IMR-90 (cell line): ENCODE measurements at regions not wholly inside any gene's neighbourhood (a gene's known extent, or its start where the extent isn't known, plus 50 kb on each side); places are given as distances from the start of the nearest gene placed in this dataset.

Experiments used
- ATAC-seq: fragments of 200-7000 bp; cut with Tn5 transposase; 2 replicates; pipeline ENCODE4 v1.9.1; 2020; ENCODE audit warnings: low read depth, mild to moderate bottlenecking, moderate library complexity
- BruUV-seq: library from RNA; stranded (reverse); fragments of 400-500 nt; replicated peaks from 2 replicates; lab custom pipeline; 2021; lab: Mats Ljungman, UMichigan
- CTCF ChIA-PET: fragments of 300-600 bp; formaldehyde crosslinking; extraction: SDS; loops from one replicate; lab custom pipeline; 2021; ENCODE audit warnings: antibody characterized with exemption; lab: Yijun Ruan, JAX
- POLR2A ChIA-PET: fragments of 300-600 bp; sonication (Branson Sonifier 250); formaldehyde crosslinking; loops from one replicate; lab custom pipeline; 2022; ENCODE audit warnings: antibody characterized with exemption; ENCODE audit not compliant: unreplicated experiment; lab: Charles Lee
- DNase-seq: peaks from one replicate; pipeline ENCODE4 v3.0.0; 2013
- H2AFZ ChIP-seq: replicated peaks from 2 replicates; pipeline ENCODE3; 2013; ENCODE audit warnings: low read length, mild to moderate bottlenecking; ENCODE audit not compliant: poor library complexity
- H2AK5ac ChIP-seq: 2 replicates; pipeline ENCODE4 v1.6.1; 2013; ENCODE audit warnings: low read depth, low read length, inconsistent platforms
- H2AK9ac ChIP-seq: replicated peaks from 2 replicates; pipeline ENCODE3; 2013; ENCODE audit warnings: mild to moderate bottlenecking, low read depth, low read length, moderate library complexity; ENCODE audit not compliant: poor library complexity
- H2BK120ac ChIP-seq: 2 replicates; pipeline ENCODE4 v1.6.1; 2013; ENCODE audit warnings: low read depth, low read length, inconsistent platforms
- H2BK15ac ChIP-seq: 3 replicates; pipeline ENCODE4 v1.6.1; 2013; ENCODE audit warnings: low read depth, low read length, inconsistent platforms
- H2BK20ac ChIP-seq: 2 replicates; pipeline ENCODE4 v1.6.1; 2013; ENCODE audit warnings: low read depth, mild to moderate bottlenecking, inconsistent platforms, low read length, moderate library complexity
- H2BK5ac ChIP-seq: 2 replicates; pipeline ENCODE4 v1.6.1; 2013; ENCODE audit warnings: mild to moderate bottlenecking, low read depth, low read length, inconsistent platforms; ENCODE audit not compliant: poor library complexity, severe bottlenecking
- H3K14ac ChIP-seq: replicated peaks from 2 replicates; pipeline ENCODE4 v1.6.1; 2013; ENCODE audit warnings: low read depth, low read length, inconsistent platforms
- H3K18ac ChIP-seq: 2 replicates; pipeline ENCODE4 v1.6.1; 2013; ENCODE audit warnings: low read depth, low read length, control low read depth
- H3K23ac ChIP-seq: 2 replicates; pipeline ENCODE4 v1.6.1; 2013; ENCODE audit warnings: low read depth, low read length, inconsistent platforms
- H3K27ac ChIP-seq: 2 replicates; pipeline ENCODE4 v1.5.1; 2013; ENCODE audit warnings: mild to moderate bottlenecking, control low read depth, low read length; ENCODE audit not compliant: insufficient read depth
- H3K27me3 ChIP-seq: 2 replicates; pipeline ENCODE4 v1.6.1; 2013; ENCODE audit warnings: low read length; ENCODE audit not compliant: control insufficient read depth, insufficient read depth
- H3K36me3 ChIP-seq: 2 replicates; pipeline ENCODE4 v1.6.1; 2013; ENCODE audit warnings: low read length, mixed read lengths; ENCODE audit not compliant: control insufficient read depth, insufficient read depth
- H3K4ac ChIP-seq: 2 replicates; pipeline ENCODE4 v1.6.1; 2013; ENCODE audit warnings: low read depth, low read length, inconsistent platforms
- H3K4me1 ChIP-seq: 2 replicates; pipeline ENCODE4 v1.6.1; 2013; ENCODE audit warnings: low read length, mixed read lengths; ENCODE audit not compliant: control insufficient read depth, insufficient read depth
- H3K4me2 ChIP-seq: 2 replicates; pipeline ENCODE4 v1.6.1; 2013; ENCODE audit warnings: low read depth, mild to moderate bottlenecking, control low read depth, low read length, moderate library complexity
- H3K4me3 ChIP-seq: 2 replicates; pipeline ENCODE4 v1.5.1; 2013; ENCODE audit warnings: low read depth, mild to moderate bottlenecking, control low read depth, low read length, moderate library complexity; ENCODE audit not compliant: insufficient read depth
- H3K56ac ChIP-seq: 2 replicates; pipeline ENCODE4 v1.6.1; 2013; ENCODE audit warnings: low read length, inconsistent platforms; ENCODE audit not compliant: insufficient read depth; ENCODE audit errors: extremely low read depth
- H3K79me1 ChIP-seq, 2 experiments: 2 replicates each; pipeline ENCODE4 v1.6.1; 2013; ENCODE audit warnings: low read length in 2 of 2, inconsistent platforms in 1 of 2, low read depth in 1 of 2
- H3K9ac ChIP-seq: 2 replicates; pipeline ENCODE4 v1.6.1; 2013; ENCODE audit warnings: low read depth, low read length, control low read depth
- H3K9me1 ChIP-seq: 2 replicates; pipeline ENCODE4 v1.6.1; 2013; ENCODE audit warnings: low read length, inconsistent platforms; ENCODE audit not compliant: insufficient read depth
- H3K9me3 ChIP-seq: 2 replicates; pipeline ENCODE4 v1.6.1; 2013; ENCODE audit warnings: low read length; ENCODE audit not compliant: control insufficient read depth, insufficient read depth
- H4K20me1 ChIP-seq: 2 replicates; pipeline ENCODE4 v1.6.1; 2013; ENCODE audit warnings: low read length, inconsistent platforms; ENCODE audit not compliant: insufficient read depth
- H4K5ac ChIP-seq: 2 replicates; pipeline ENCODE4 v1.6.1; 2013; ENCODE audit warnings: mild to moderate bottlenecking, low read depth, low read length, control low read depth
- H4K8ac ChIP-seq, 2 experiments: 2 replicates each; pipeline ENCODE4 v1.6.1; 2013; ENCODE audit warnings: low read depth in 2 of 2, low read length in 2 of 2, control low read depth in 1 of 2, inconsistent platforms in 1 of 2
- H4K91ac ChIP-seq: 2 replicates; pipeline ENCODE4 v1.6.1; 2013; ENCODE audit warnings: low read depth, low read length, inconsistent platforms; ENCODE audit not compliant: insufficient read depth
- BHLHE40 ChIP-seq: fragments of 150-350 bp; IDR thresholded peaks from 2 replicates; pipeline ENCODE4 v1.6.1; 2016; ENCODE audit warnings: mild to moderate bottlenecking, low read depth, low read length
- CHD1 ChIP-seq: IDR thresholded peaks from 2 replicates; pipeline ENCODE4 v1.6.1; 2012; ENCODE audit warnings: low read depth, low read length, improper control_type of control experiment
- ELK1 ChIP-seq: fragments of 150-350 bp; IDR thresholded peaks from 2 replicates; pipeline ENCODE4 v1.6.1; 2016; ENCODE audit warnings: low read depth, mild to moderate bottlenecking, low read length, moderate library complexity, borderline replicate concordance
- FOS ChIP-seq: fragments of 150-350 bp; IDR thresholded peaks from 2 replicates; pipeline ENCODE4 v1.6.1; 2016; ENCODE audit warnings: low read depth, low read length
- MAFK ChIP-seq: IDR thresholded peaks from 2 replicates; pipeline ENCODE4 v1.6.1; 2012; ENCODE audit warnings: low read depth, low read length, improper control_type of control experiment
- MAZ ChIP-seq: IDR thresholded peaks from 2 replicates; pipeline ENCODE4 v1.6.1; 2012; ENCODE audit warnings: low read depth, mild to moderate bottlenecking, low read length, improper control_type of control experiment, moderate library complexity, borderline replicate concordance
- MXI1 ChIP-seq: IDR thresholded peaks from 2 replicates; pipeline ENCODE4 v1.6.1; 2012; ENCODE audit warnings: low read depth, mild to moderate bottlenecking, low read length, moderate library complexity, borderline replicate concordance
- NFE2L2 ChIP-seq: fragments of 150-350 bp; IDR thresholded peaks from 2 replicates; pipeline ENCODE4 v1.6.1; 2016; ENCODE audit warnings: low read depth, mild to moderate bottlenecking, low read length
- POLR2A ChIP-seq: IDR thresholded peaks from 2 replicates; pipeline ENCODE4 v1.6.1; 2012; ENCODE audit warnings: mild to moderate bottlenecking, low read depth, low read length
- RCOR1 ChIP-seq: IDR thresholded peaks from 2 replicates; pipeline ENCODE4 v1.6.1; 2012; ENCODE audit warnings: mild to moderate bottlenecking, low read length, improper control_type of control experiment; ENCODE audit not compliant: insufficient replicate concordance
- RFX5 ChIP-seq: IDR thresholded peaks from 2 replicates; pipeline ENCODE4 v1.8.0; 2012; ENCODE audit warnings: low read depth, mild to moderate bottlenecking, low read length, moderate library complexity
- SMC3 ChIP-seq: fragments of 150-350 bp; IDR thresholded peaks from 2 replicates; pipeline ENCODE4 v1.6.1; 2016; ENCODE audit warnings: low read depth, mild to moderate bottlenecking, antibody characterized with exemption, low read length, moderate library complexity
- WGBS, 2 experiments: methylation state at CpG; one replicate each; pipeline versions ENCODE4 v1.1.5 to v1.1.7; 2013; ENCODE audit warnings: missing lambda C conversion rate in 2 of 2; ENCODE audit not compliant: insufficient read length in 1 of 2; ENCODE audit errors: extremely low coverage in 2 of 2; 5-methylcytosine and 5-hydroxymethylcytosine counted together
- dilution Hi-C: fragments of 300-500 bp; cut with HindIII; formaldehyde crosslinking; loops from one replicate; pipeline ENCODE4 v1.14.3; 2018; ENCODE audit warnings: low sequenced_read_pairs; ENCODE audit not compliant: unreplicated experiment
- in situ Hi-C: fragments of 300-500 bp; cut with MboI; formaldehyde crosslinking; loops from 3 replicates; pipeline ENCODE4 v1.14.3; 2019; ENCODE audit warnings: low sequenced_read_pairs, inconsistent platforms, mixed read lengths
- intact Hi-C: fragments of 100-400 bp; cut with micrococcal nuclease; formaldehyde crosslinking; loops from 2 replicates; pipeline ENCODE4 v1.10.0; 2022
- TF ChIP-seq, protein P1 (sequence below): fragments of 150-350 bp; IDR thresholded peaks from 2 replicates; pipeline ENCODE4 v1.6.1; 2017; ENCODE audit warnings: mild to moderate bottlenecking, antibody characterized with exemption, low read length, low read depth
- TF ChIP-seq, protein P2 (sequence below): conservative IDR thresholded peaks from 2 replicates; pipeline ENCODE4 v1.5.1; 2012; ENCODE audit warnings: mild to moderate bottlenecking, low read depth, low read length, improper control_type of control experiment

DNA sequence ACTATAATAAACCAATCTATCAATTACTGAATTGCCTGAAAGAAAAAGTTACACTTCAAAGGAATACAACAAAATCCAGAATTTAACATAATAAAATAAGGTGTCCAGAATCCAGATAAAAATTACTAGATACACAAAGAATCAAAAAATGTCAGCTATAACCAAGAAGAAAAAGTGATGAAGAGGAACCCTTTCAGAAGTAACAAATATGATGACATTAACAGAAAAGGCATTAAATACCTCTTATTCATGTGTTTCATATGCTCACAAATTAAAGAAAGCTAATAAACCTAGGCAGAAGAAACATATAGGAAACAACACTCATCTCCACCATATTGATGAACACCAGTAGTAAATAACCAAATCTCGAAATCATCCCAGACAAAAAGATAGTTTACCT lies 722.8 kb downstream of the ADCYAP1 start:
- Histone ChIP-seq H4K5ac (no peak overlapping the region), H2BK20ac (no peak overlapping the region), H3K4me2 (no peak overlapping the region), H3K36me3 (no peaks in the 10 kb centered on the region), H2BK15ac (no peak overlapping the region), H3K79me1 (no peaks in the 10 kb centered on the region), H3K18ac (no peak overlapping the region), H4K20me1 (no peaks in the 10 kb centered on the region), H2AK9ac (no peak overlapping the region), H2BK5ac (no peak overlapping the region), H2BK120ac (no peak overlapping the region), H3K23ac (no peak overlapping the region), H3K27me3 (no peaks in the 10 kb centered on the region), H3K9me3 (no peaks in the 10 kb centered on the region; the same call in 1 of the 2 replicates), H4K91ac (no peak overlapping the region), H3K4me1 (no peaks in the 10 kb centered on the region), H2AFZ (no peak overlapping the region), H2AK5ac (no peak overlapping the region), H3K4me3 (no peak overlapping the region), H3K9me1 (no peaks in the 10 kb centered on the region), H4K8ac (no peak overlapping the region), H3K9ac (no peak overlapping the region), H3K27ac (no peak overlapping the region), H3K4ac (no peak overlapping the region), H3K56ac (no peak overlapping the region), H3K14ac (no peak overlapping the region)
- POLR2A ChIA-PET, result no interaction called here
- BruUV-seq, result no TSS peak
- no CpG with 5 or more reads among the region's 1 CpG for WGBS, 2 experiments
- no peak for DNase-seq
- dilution Hi-C loops, result no loop called here
- in situ Hi-C loops, result no loop called here
- intact Hi-C loops, result no loop called here
- ATAC-seq, result no peak
- CTCF ChIA-PET, result no interaction called here
- TF ChIP-seq, protein P1, sequence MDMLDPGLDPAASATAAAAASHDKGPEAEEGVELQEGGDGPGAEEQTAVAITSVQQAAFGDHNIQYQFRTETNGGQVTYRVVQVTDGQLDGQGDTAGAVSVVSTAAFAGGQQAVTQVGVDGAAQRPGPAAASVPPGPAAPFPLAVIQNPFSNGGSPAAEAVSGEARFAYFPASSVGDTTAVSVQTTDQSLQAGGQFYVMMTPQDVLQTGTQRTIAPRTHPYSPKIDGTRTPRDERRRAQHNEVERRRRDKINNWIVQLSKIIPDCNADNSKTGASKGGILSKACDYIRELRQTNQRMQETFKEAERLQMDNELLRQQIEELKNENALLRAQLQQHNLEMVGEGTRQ, result no peak
- TF ChIP-seq MAFK (no peak), MAZ (no peak), POLR2A (no peak), SMC3 (no peak), RFX5 (no peak), RCOR1 (no peak), CHD1 (no peak), BHLHE40 (no peak), NFE2L2 (no peak), FOS (no peak), ELK1 (no peak), MXI1 (no peak)
- TF ChIP-seq, protein P2, sequence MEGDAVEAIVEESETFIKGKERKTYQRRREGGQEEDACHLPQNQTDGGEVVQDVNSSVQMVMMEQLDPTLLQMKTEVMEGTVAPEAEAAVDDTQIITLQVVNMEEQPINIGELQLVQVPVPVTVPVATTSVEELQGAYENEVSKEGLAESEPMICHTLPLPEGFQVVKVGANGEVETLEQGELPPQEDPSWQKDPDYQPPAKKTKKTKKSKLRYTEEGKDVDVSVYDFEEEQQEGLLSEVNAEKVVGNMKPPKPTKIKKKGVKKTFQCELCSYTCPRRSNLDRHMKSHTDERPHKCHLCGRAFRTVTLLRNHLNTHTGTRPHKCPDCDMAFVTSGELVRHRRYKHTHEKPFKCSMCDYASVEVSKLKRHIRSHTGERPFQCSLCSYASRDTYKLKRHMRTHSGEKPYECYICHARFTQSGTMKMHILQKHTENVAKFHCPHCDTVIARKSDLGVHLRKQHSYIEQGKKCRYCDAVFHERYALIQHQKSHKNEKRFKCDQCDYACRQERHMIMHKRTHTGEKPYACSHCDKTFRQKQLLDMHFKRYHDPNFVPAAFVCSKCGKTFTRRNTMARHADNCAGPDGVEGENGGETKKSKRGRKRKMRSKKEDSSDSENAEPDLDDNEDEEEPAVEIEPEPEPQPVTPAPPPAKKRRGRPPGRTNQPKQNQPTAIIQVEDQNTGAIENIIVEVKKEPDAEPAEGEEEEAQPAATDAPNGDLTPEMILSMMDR, result no peak
